AG04450 (cell line): ENCODE measurements at regions not wholly inside any gene's neighbourhood (a gene's known extent, or its start where the extent isn't known, plus 50 kb on each side); places are given as distances from the start of the nearest gene placed in this dataset.

Experiments used
- CTCF ChIA-PET: fragments of 300-600, 350-600 bp; formaldehyde crosslinking; extraction: SDS; loops from one replicate; lab custom pipeline; 2022; ENCODE audit warnings: antibody characterized with exemption, inconsistent platforms; lab: Charles Lee
- POLR2A ChIA-PET: fragments of 350-600 bp; formaldehyde crosslinking; extraction: SDS; loops from one replicate; lab custom pipeline; 2021; ENCODE audit warnings: antibody characterized with exemption, inconsistent platforms; lab: Yijun Ruan, JAX
- DNase-seq: peaks from one replicate; pipeline ENCODE4 v3.0.0-alpha.2; 2011; ENCODE audit warnings: low read depth, low spot score
- H3K27ac ChIP-seq: one replicate; pipeline ENCODE4 v1.5.1; 2012; ENCODE audit warnings: low read depth, low read length, control low read depth
- H3K27me3 ChIP-seq: one replicate; pipeline ENCODE4 v1.6.0; 2012; ENCODE audit warnings: low read length; ENCODE audit not compliant: control insufficient read depth, insufficient read depth
- H3K4me3 ChIP-seq: 2 replicates; pipeline ENCODE4 v1.5.1; 2011; ENCODE audit warnings: mild to moderate bottlenecking, low read depth, low read length, control low read depth
- H3K9me3 ChIP-seq: 2 replicates; pipeline ENCODE4 v1.5.1; 2012; ENCODE audit warnings: low read length; ENCODE audit not compliant: control insufficient read depth, insufficient read depth
- CTCF ChIP-seq: IDR thresholded peaks from 2 replicates; pipeline ENCODE4 v1.5.1; 2011; ENCODE audit warnings: low read depth, low read length, control low read depth, inconsistent platforms

- CTCF ChIA-PET: no interaction called here
- no peak for TF ChIP-seq CTCF
- POLR2A ChIA-PET: no interaction called here
- no peak overlapping the region for H3K27ac ChIP-seq
- no peak for DNase-seq
- H3K4me3 ChIP-seq: no peak overlapping the region
- no peaks in the 10 kb centered on the region for H3K9me3 ChIP-seq
- H3K27me3 ChIP-seq: no peaks in the 10 kb centered on the region
Observed at GRCh38 chr9:80554301-80554700, 982.5 kb downstream of the TLE4 start.

- Histone ChIP-seq H3K4me3 (no peak overlapping the region), H3K27me3 (no peaks in the 10 kb centered on the region), H3K9me3 (no peaks in the 10 kb centered on the region), H3K27ac (no peak overlapping the region)
- CTCF ChIA-PET: no interaction called here
- no peak for TF ChIP-seq CTCF
- POLR2A ChIA-PET: no interaction called here
- DNase-seq: no peak
Observed at GRCh38 chr9:80552931-80553330, 981.2 kb downstream of the TLE4 start.

GRCh38 chr9:80550181-80550580 is 978.4 kb downstream of the TLE4 start:
- TF ChIP-seq CTCF: no peak
- no peaks in the 10 kb centered on the region for H3K9me3 ChIP-seq
- H3K27ac ChIP-seq: no peak overlapping the region
- ChIA-PET CTCF (no interaction called here), POLR2A (no interaction called here)
- DNase-seq: no peak
- no peak overlapping the region for H3K4me3 ChIP-seq
- H3K27me3 ChIP-seq: no peaks in the 10 kb centered on the region

- Histone ChIP-seq H3K27ac (no peak overlapping the region), H3K4me3 (no peak overlapping the region), H3K27me3 (no peaks in the 10 kb centered on the region), H3K9me3 (no peaks in the 10 kb centered on the region)
- ChIA-PET POLR2A (no interaction called here), CTCF (no interaction called here)
- no peak for TF ChIP-seq CTCF
- DNase-seq: no peak
Observed at GRCh38 chr9:80547613-80548012, 975.8 kb downstream of the TLE4 start.

- Histone ChIP-seq H3K27ac (no peak overlapping the region), H3K27me3 (no peaks in the 10 kb centered on the region), H3K4me3 (no peak overlapping the region), H3K9me3 (no peaks in the 10 kb centered on the region)
- TF ChIP-seq CTCF: no peak
- POLR2A ChIA-PET: no interaction called here
- no peak for DNase-seq
- CTCF ChIA-PET: no interaction called here
Observed at GRCh38 chr9:80540387-80540786, 968.6 kb downstream of the TLE4 start.
